ENCODE measurements at regions not wholly inside any gene's neighbourhood (a gene's known extent, or its start where the extent isn't known, plus 50 kb on each side); places are given as distances from the start of the nearest gene placed in this dataset.

- no peak for TF ChIP-seq EZH2 (IDR thresholded peaks at IDR 0.05; ENCODE audit: borderline replicate concordance, low read length)
- no peak for TF ChIP-seq CTCF (conservative IDR thresholded peaks at IDR 0.05 in 1 of 2, IDR thresholded peaks at IDR 0.05 in 1 of 2; ENCODE audit: extremely low read depth in 1 of 2, insufficient read depth in 1 of 2, low read depth in 1 of 2, low read length in 2 of 2)
These were observed 601.5 kb downstream of the MTRR start for GRCh38 chr5:8470489-8470888.
